Thoracic aorta (tissue), 2 donors: ENCODE measurements at regions not wholly inside any gene's neighbourhood (a gene's known extent, or its start where the extent isn't known, plus 50 kb on each side); places are given as distances from the start of the nearest gene placed in this dataset.

Source experiments
- ATAC-seq: fragments of 150-250 bp; one replicate; pipeline ENCODE4 v1.8.0; 2017; ENCODE audit warnings: low read depth; ENCODE audit not compliant: insufficient number of reproducible peaks, low FRiP score
- DNase-seq: peaks from one replicate; pipeline ENCODE4 v3.0.0-alpha.2; 2020; ENCODE audit warnings: low spot score
- H3K27ac ChIP-seq, 2 donors: fragments of 200-600 bp; sonication (generic); 1 replicate in 1 of 2; 2 replicates in 1 of 2; pipeline ENCODE4 v1.5.1; 2016; ENCODE audit warnings: mild to moderate bottlenecking in 2 of 2, moderate library complexity in 2 of 2
- H3K27me3 ChIP-seq: fragments of 200-600 bp; sonication (generic); replicated peaks from 2 replicates; pipeline ENCODE4 v1.6.0; 2016; ENCODE audit warnings: mild to moderate bottlenecking; ENCODE audit not compliant: insufficient read depth
- H3K36me3 ChIP-seq: fragments of 200-600 bp; sonication (generic); one replicate; pipeline ENCODE4 v1.5.1; 2016
- H3K4me1 ChIP-seq, 2 donors: fragments of 200-600 bp; sonication (generic); 1 replicate in 1 of 2; 2 replicates in 1 of 2; pipeline versions ENCODE4 v1.5.1 to v1.6.0; 2016; ENCODE audit warnings: low read depth in 2 of 2, mild to moderate bottlenecking in 1 of 2; ENCODE audit not compliant: control insufficient read depth in 1 of 2
- H3K4me3 ChIP-seq: fragments of 200-600 bp; sonication (generic); 2 replicates; pipeline ENCODE4 v1.5.1; 2016; ENCODE audit warnings: mild to moderate bottlenecking
- H3K9me3 ChIP-seq: fragments of 200-600 bp; sonication (generic); 2 replicates; pipeline ENCODE4 v1.5.1; 2016
- CTCF ChIP-seq: fragments of 200-600 bp; sonication (generic); IDR thresholded peaks from one replicate; pipeline ENCODE4 v1.5.1; 2019; ENCODE audit warnings: antibody characterized with exemption

GRCh38 chr5:51138164-51138563 lies 245.1 kb upstream of the ISL1 start:
- no peak for TF ChIP-seq CTCF
- no peak for ATAC-seq

GRCh38 chr5:51148437-51148836 lies 234.8 kb upstream of the ISL1 start:
- no peak for ATAC-seq

More at GRCh38 chr5:51138164-51138563, 245.1 kb upstream of the ISL1 start:
- no peak overlapping the region for H3K27ac ChIP-seq
- DNase-seq, result no peak
- H3K4me1 ChIP-seq, result no peaks in the 10 kb centered on the region
- no peaks in the 10 kb centered on the region for H3K9me3 ChIP-seq
- H3K4me3 ChIP-seq, result no peak overlapping the region
- H3K36me3 ChIP-seq, result no peaks in the 10 kb centered on the region
- H3K27me3 ChIP-seq, result no peaks in the 10 kb centered on the region

GRCh38 chr5:51156222-51156621 lies 227.0 kb upstream of the ISL1 start:
- DNase-seq (no peak), ATAC-seq (no peak)
- Histone ChIP-seq H3K9me3 (no peaks in the 10 kb centered on the region), H3K4me1 (no peaks in the 10 kb centered on the region), H3K4me3 (no peak overlapping the region), H3K27ac (no peak overlapping the region), H3K36me3 (no peaks in the 10 kb centered on the region), H3K27me3 (no peaks in the 10 kb centered on the region)
- no peak for TF ChIP-seq CTCF

More at GRCh38 chr5:51148437-51148836, 234.8 kb upstream of the ISL1 start:
- H3K9me3 ChIP-seq, result peaks cover 8% of the 10 kb centered on the region
- H3K4me1 ChIP-seq, result no peaks in the 10 kb centered on the region
- H3K36me3 ChIP-seq, result no peaks in the 10 kb centered on the region
- no peak for DNase-seq
- no peak overlapping the region for H3K27ac ChIP-seq
- H3K4me3 ChIP-seq, result no peak overlapping the region
- H3K27me3 ChIP-seq, result no peaks in the 10 kb centered on the region
- no peak for TF ChIP-seq CTCF

- ATAC-seq (no peak), DNase-seq (no peak)
- TF ChIP-seq CTCF, result no peak
- Histone ChIP-seq H3K27ac (no peak overlapping the region), H3K4me1 (no peaks in the 10 kb centered on the region), H3K4me3 (no peak overlapping the region), H3K36me3 (no peaks in the 10 kb centered on the region), H3K27me3 (no peaks in the 10 kb centered on the region), H3K9me3 (no peaks in the 10 kb centered on the region)
Measured at GRCh38 chr5:51156838-51157237, 226.4 kb upstream of the ISL1 start.

- H3K36me3 ChIP-seq, result no peaks in the 10 kb centered on the region
- no peak overlapping the region for H3K27ac ChIP-seq
- no peak for DNase-seq
- no peaks in the 10 kb centered on the region for H3K9me3 ChIP-seq
- no peak for ATAC-seq
- H3K4me1 ChIP-seq, result no peaks in the 10 kb centered on the region
- no peak overlapping the region for H3K4me3 ChIP-seq
- no peak for TF ChIP-seq CTCF
- no peaks in the 10 kb centered on the region for H3K27me3 ChIP-seq
Measured at GRCh38 chr5:51159164-51159563, 224.1 kb upstream of the ISL1 start.
